GM12878 (cell line): ENCODE measurements at regions not wholly inside any gene's neighbourhood (a gene's known extent, or its start where the extent isn't known, plus 50 kb on each side); places are given as distances from the start of the nearest gene placed in this dataset.

ENCODE experiments used
- CTCF ChIP-seq, 3 experiments: IDR thresholded peaks in 2 of 3; conservative IDR thresholded peaks in 1 of 3; 2 replicates each; pipeline ENCODE4 v1.5.1; 2011; ENCODE audit warnings: low read depth in 3 of 3, low read length in 3 of 3, mild to moderate bottlenecking in 3 of 3, control low read depth in 2 of 3, moderate library complexity in 2 of 3, inconsistent platforms in 1 of 3, mixed read lengths in 1 of 3; ENCODE audit not compliant: control insufficient read depth in 2 of 3, insufficient read depth in 1 of 3; ENCODE audit errors: extremely low read depth in 1 of 3
- EP300 ChIP-seq, 2 experiments: fragments of 150-350 bp in 1 of 2; IDR thresholded peaks; 2 replicates each; pipeline ENCODE4 v1.6.1; 2011 to 2012; ENCODE audit warnings: low read depth in 2 of 2, low read length in 2 of 2, borderline replicate concordance in 1 of 2, improper control_type of control experiment in 1 of 2, inconsistent platforms in 1 of 2; ENCODE audit not compliant: control insufficient read depth in 1 of 2
- GATAD2B ChIP-seq: fragments of 450-650 bp; conservative IDR thresholded peaks from 2 replicates; pipeline ENCODE4 v1.6.1; 2017; ENCODE audit warnings: low read depth, mild to moderate bottlenecking, moderate library complexity
- PAX5 ChIP-seq: IDR thresholded peaks from 2 replicates; pipeline ENCODE4 v1.6.1; 2011; ENCODE audit warnings: low read depth, low read length, borderline replicate concordance
- ZNF274 ChIP-seq: IDR thresholded peaks from one replicate; pipeline ENCODE4 v1.8.0; 2011; ENCODE audit not compliant: insufficient read length, insufficient read depth

DNA sequence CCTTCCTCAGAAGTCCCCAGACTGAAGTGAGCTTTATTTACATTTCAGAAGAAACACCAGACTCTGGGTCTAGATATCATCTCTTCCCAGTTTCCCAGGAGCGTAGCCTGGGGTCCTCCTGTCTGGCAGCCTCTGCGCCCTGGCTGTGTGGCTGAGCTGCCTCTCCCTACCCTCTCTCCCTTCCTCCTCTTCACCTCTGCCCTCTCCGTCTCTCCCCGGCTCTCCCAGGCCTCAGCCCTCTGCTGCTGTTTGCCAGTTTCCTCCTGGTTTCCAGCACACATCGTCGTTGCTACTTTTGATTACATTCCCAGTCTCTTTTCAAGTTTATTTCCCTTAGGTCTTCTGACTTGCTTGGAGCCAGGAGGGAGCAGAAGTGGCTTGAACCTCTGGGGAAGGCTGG, 91.1 kb upstream of the DISP3 start:
- no peak for TF ChIP-seq EP300 (IDR thresholded peaks at IDR 0.05; ENCODE audit: borderline replicate concordance in 1 of 2, control insufficient read depth in 1 of 2, low read depth in 2 of 2, low read length in 2 of 2)
- no peak for TF ChIP-seq GATAD2B
- no peak for TF ChIP-seq CTCF (IDR thresholded peaks at IDR 0.05 in 2 of 3, conservative IDR thresholded peaks at IDR 0.05 in 1 of 3; ENCODE audit: control insufficient read depth in 2 of 3, extremely low read depth in 1 of 3, insufficient read depth in 1 of 3, low read depth in 3 of 3, low read length in 3 of 3)
- TF ChIP-seq PAX5, result no peak
- TF ChIP-seq ZNF274, result no peak
